ENCODE measurements at regions not wholly inside any gene's neighbourhood (a gene's known extent, or its start where the extent isn't known, plus 50 kb on each side); places are given as distances from the start of the nearest gene placed in this dataset.

DNA sequence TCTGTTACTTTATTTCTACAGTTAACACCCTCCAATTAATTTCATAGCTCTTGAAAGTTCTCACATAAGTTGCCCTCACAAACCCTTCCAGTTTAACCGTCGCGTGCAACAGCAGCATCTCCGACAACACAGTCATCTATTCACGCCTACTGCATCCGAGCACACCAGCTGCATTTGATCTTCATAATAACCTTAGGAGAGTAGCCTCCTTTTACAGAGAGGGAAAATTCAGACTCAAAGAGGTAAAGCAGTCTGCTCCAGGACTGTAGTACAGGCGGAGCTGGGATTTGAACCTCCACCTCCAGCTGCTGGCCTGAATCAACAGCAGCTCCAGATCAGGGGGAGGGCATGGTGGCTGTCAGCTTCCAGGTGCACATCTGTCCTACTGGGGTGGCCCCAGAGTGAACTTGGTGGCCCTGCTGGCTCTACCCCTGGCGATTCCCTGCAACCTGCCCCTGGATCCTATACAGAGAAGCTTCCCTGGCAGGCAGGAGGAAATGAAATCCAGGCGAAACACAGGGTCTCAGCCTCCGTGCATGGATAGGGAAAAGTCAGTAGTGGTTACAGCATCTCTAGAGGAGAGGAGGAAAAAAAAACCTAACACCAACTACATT lies 71.6 kb upstream of the UNC5A start:
- TF ChIP-seq, protein P1, sequence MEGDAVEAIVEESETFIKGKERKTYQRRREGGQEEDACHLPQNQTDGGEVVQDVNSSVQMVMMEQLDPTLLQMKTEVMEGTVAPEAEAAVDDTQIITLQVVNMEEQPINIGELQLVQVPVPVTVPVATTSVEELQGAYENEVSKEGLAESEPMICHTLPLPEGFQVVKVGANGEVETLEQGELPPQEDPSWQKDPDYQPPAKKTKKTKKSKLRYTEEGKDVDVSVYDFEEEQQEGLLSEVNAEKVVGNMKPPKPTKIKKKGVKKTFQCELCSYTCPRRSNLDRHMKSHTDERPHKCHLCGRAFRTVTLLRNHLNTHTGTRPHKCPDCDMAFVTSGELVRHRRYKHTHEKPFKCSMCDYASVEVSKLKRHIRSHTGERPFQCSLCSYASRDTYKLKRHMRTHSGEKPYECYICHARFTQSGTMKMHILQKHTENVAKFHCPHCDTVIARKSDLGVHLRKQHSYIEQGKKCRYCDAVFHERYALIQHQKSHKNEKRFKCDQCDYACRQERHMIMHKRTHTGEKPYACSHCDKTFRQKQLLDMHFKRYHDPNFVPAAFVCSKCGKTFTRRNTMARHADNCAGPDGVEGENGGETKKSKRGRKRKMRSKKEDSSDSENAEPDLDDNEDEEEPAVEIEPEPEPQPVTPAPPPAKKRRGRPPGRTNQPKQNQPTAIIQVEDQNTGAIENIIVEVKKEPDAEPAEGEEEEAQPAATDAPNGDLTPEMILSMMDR (IDR thresholded peaks at IDR 0.05; ENCODE audit: extremely low read depth in 1 of 2, insufficient read depth in 1 of 2, low read depth in 1 of 2, low read length in 2 of 2), result no peak
- TF ChIP-seq POLR2A (IDR thresholded peaks at IDR 0.05; ENCODE audit: low read depth, low read length) (no peak), EZH2 (IDR thresholded peaks at IDR 0.05; ENCODE audit: borderline replicate concordance, low read depth, low read length, severe bottlenecking) (no peak), POLR2AphosphoS5 (IDR thresholded peaks at IDR 0.05; ENCODE audit: insufficient read depth, low read depth, low read length) (no peak), JUN (IDR thresholded peaks at IDR 0.05; ENCODE audit: borderline replicate concordance, insufficient read depth, insufficient read length, low read depth) (no peak), MYC (IDR thresholded peaks at IDR 0.05; ENCODE audit: low read depth, low read length) (no peak)

All from endothelial cell of umbilical vein (primary cell).